H1 (cell line): ENCODE measurements at regions not wholly inside any gene's neighbourhood (a gene's known extent, or its start where the extent isn't known, plus 50 kb on each side); places are given as distances from the start of the nearest gene placed in this dataset.

ENCODE experiments used
- BCL11A ChIP-seq, 2 experiments: IDR thresholded peaks; one replicate each; pipeline ENCODE4 v1.6.1; 2011; ENCODE audit warnings: low read depth in 2 of 2, low read length in 2 of 2, mild to moderate bottlenecking in 2 of 2
- CEBPB ChIP-seq: IDR thresholded peaks from 2 replicates; pipeline ENCODE4 v1.6.1; 2012; ENCODE audit warnings: low read depth, low read length
- CTBP2 ChIP-seq: IDR thresholded peaks from 2 replicates; pipeline ENCODE4 v1.7.0; 2011; ENCODE audit warnings: borderline replicate concordance, mild to moderate bottlenecking, moderate library complexity, mixed read lengths, low read length; ENCODE audit not compliant: insufficient read depth, insufficient read length
- MAFK ChIP-seq: IDR thresholded peaks from 2 replicates; pipeline ENCODE4 v1.6.1; 2012; ENCODE audit warnings: low read depth, mild to moderate bottlenecking, improper control_type of control experiment, low read length
- POU5F1 ChIP-seq: IDR thresholded peaks from 2 replicates; pipeline ENCODE4 v1.6.1; 2011; ENCODE audit warnings: low read depth, mild to moderate bottlenecking, low read length, moderate library complexity
- RFX5 ChIP-seq: IDR thresholded peaks from 2 replicates; pipeline ENCODE4 v1.6.1; 2011; ENCODE audit warnings: low read depth, low read length, improper control_type of control experiment, borderline replicate concordance
- RNF2 ChIP-seq: fragments of 200-900, 300-1000 bp; sonication (generic); IDR thresholded peaks from 2 replicates; pipeline ENCODE4 v1.7.1; 2016; ENCODE audit warnings: borderline replicate concordance, low read depth, mild to moderate bottlenecking, antibody characterized with exemption, low read length; ENCODE audit not compliant: poor library complexity, severe bottlenecking; ENCODE audit errors: missing control alignments
- RXRA ChIP-seq: IDR thresholded peaks from 2 replicates; pipeline ENCODE4 v1.6.1; 2011; ENCODE audit warnings: low read depth, mild to moderate bottlenecking, low read length, moderate library complexity; ENCODE audit not compliant: insufficient read depth
- SIRT6 ChIP-seq: IDR thresholded peaks from one replicate; pipeline ENCODE4 v1.7.1; 2012; ENCODE audit warnings: low read length, inconsistent platforms

- TF ChIP-seq BCL11A (IDR thresholded peaks at IDR 0.05; ENCODE audit: low read depth in 2 of 2, low read length in 2 of 2) = no peak
- no peak for TF ChIP-seq RNF2
- no peak for TF ChIP-seq MAFK
- no peak for TF ChIP-seq RFX5
- TF ChIP-seq CTBP2 = no peak
- TF ChIP-seq RXRA = no peak
- no peak for TF ChIP-seq CEBPB
- no peak for TF ChIP-seq POU5F1
- TF ChIP-seq SIRT6 = no peak
Measured at GRCh38 chr14:26709019-26709418, 111.2 kb upstream of the NOVA1 start (continued).
